Astrocyte (in vitro differentiated cells and primary cell): ENCODE measurements at regions not wholly inside any gene's neighbourhood (a gene's known extent, or its start where the extent isn't known, plus 50 kb on each side); places are given as distances from the start of the nearest gene placed in this dataset.

ENCODE experiments used
- DNase-seq: peaks from one replicate; pipeline ENCODE4 v3.0.0-alpha.2; 2010; ENCODE audit warnings: low read depth
- FAIRE-seq: peaks from 2 replicates; lab custom pipeline; 2011; peaks lifted over from hg19 to GRCh38; lab: Jason Lieb, UNC
- H2AFZ ChIP-seq: 2 replicates; pipeline ENCODE4 v1.6.0; 2012; ENCODE audit warnings: low read depth, low read length, inconsistent platforms
- H3K27ac ChIP-seq: 2 replicates; pipeline ENCODE4 v1.5.1; 2011; ENCODE audit warnings: low read depth, low read length, inconsistent platforms
- H3K27me3 ChIP-seq: 2 replicates; pipeline ENCODE4 v1.6.0; 2011; ENCODE audit warnings: low read length, inconsistent platforms; ENCODE audit not compliant: insufficient read depth
- H3K36me3 ChIP-seq: 2 replicates; pipeline ENCODE4 v1.5.1; 2011; ENCODE audit warnings: low read length, inconsistent platforms; ENCODE audit not compliant: insufficient read depth
- H3K4me1 ChIP-seq: 2 replicates; pipeline ENCODE4 v1.5.1; 2011; ENCODE audit warnings: low read length, inconsistent platforms; ENCODE audit not compliant: insufficient read depth
- H3K4me2 ChIP-seq: 2 replicates; pipeline ENCODE4 v1.6.0; 2012; ENCODE audit warnings: low read length, inconsistent platforms
- H3K4me3 ChIP-seq: 2 replicates; pipeline ENCODE4 v1.5.1; 2011; ENCODE audit warnings: low read depth, mild to moderate bottlenecking, low read length, inconsistent platforms; ENCODE audit not compliant: insufficient read depth
- H3K79me2 ChIP-seq: 2 replicates; pipeline ENCODE4 v1.6.0; 2012; ENCODE audit warnings: mild to moderate bottlenecking, low read length, inconsistent platforms; ENCODE audit not compliant: insufficient read depth
- H3K9ac ChIP-seq: 2 replicates; pipeline ENCODE4 v1.6.0; 2012; ENCODE audit warnings: mild to moderate bottlenecking, low read length, inconsistent platforms
- H3K9me3 ChIP-seq: 2 replicates; pipeline ENCODE4 v1.5.1; 2012; ENCODE audit warnings: low read depth, mild to moderate bottlenecking, low read length, inconsistent platforms; ENCODE audit not compliant: insufficient read depth
- H4K20me1 ChIP-seq: 2 replicates; pipeline ENCODE4 v1.6.0; 2012; ENCODE audit warnings: low read length, inconsistent platforms; ENCODE audit not compliant: insufficient read depth
- H3K27ac Mint-ChIP-seq: one replicate; pipeline ENCODE4 v1.8.0; 2021; ENCODE audit warnings: mild to moderate bottlenecking, mixed read lengths; ENCODE audit not compliant: unreplicated experiment
- H3K27me3 Mint-ChIP-seq: one replicate; pipeline ENCODE4 v1.8.0; 2021; ENCODE audit warnings: low read depth, mixed read lengths; ENCODE audit not compliant: unreplicated experiment
- H3K36me3 Mint-ChIP-seq: one replicate; pipeline ENCODE4 v1.8.0; 2021; ENCODE audit warnings: low read depth, mixed read lengths; ENCODE audit not compliant: unreplicated experiment
- H3K4me1 Mint-ChIP-seq: one replicate; pipeline ENCODE4 v1.8.0; 2021; ENCODE audit warnings: low read depth, mixed read lengths; ENCODE audit not compliant: unreplicated experiment
- H3K4me3 Mint-ChIP-seq: one replicate; pipeline ENCODE4 v1.8.0; 2021; ENCODE audit warnings: mild to moderate bottlenecking, moderate library complexity, mixed read lengths; ENCODE audit not compliant: unreplicated experiment
- H3K9me3 Mint-ChIP-seq: one replicate; pipeline ENCODE4 v1.8.0; 2021; ENCODE audit warnings: mild to moderate bottlenecking, mixed read lengths; ENCODE audit not compliant: unreplicated experiment
- EZH2 ChIP-seq: IDR thresholded peaks from 2 replicates; pipeline ENCODE4 v1.6.1; 2012; ENCODE audit warnings: mild to moderate bottlenecking, low read length, inconsistent platforms; ENCODE audit not compliant: insufficient read depth
- TF ChIP-seq, protein P1 (sequence below): IDR thresholded peaks from 2 replicates; pipeline ENCODE4 v1.5.1; 2011; ENCODE audit warnings: low read depth, mild to moderate bottlenecking, inconsistent platforms, low read length, moderate library complexity; ENCODE audit not compliant: insufficient read depth

DNA sequence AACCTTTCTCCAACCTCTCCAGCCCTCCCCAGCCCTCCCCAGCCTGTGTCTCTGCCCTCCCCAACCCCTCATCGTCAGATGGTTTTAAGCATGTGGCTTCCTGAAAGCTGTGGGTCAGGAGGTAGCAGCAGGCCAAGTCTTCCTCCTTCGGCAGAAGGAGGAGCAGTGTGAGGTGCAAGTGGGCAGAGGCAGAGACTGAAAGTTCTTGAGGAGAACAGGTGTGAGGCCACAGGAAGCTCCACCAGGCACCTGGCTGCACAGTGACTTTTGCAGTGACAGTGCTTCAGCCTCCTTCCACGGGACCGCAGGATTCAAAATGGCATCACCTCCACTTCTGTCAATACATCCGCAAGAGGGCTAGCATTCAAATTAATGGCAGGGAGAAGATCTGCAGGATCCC, 203.9 kb upstream of the LEF1 start:
- peaks cover 12% of the 10 kb centered on the region for H3K4me1 Mint-ChIP-seq
- H3K27me3 ChIP-seq, result peaks cover 32% of the 10 kb centered on the region

DNA sequence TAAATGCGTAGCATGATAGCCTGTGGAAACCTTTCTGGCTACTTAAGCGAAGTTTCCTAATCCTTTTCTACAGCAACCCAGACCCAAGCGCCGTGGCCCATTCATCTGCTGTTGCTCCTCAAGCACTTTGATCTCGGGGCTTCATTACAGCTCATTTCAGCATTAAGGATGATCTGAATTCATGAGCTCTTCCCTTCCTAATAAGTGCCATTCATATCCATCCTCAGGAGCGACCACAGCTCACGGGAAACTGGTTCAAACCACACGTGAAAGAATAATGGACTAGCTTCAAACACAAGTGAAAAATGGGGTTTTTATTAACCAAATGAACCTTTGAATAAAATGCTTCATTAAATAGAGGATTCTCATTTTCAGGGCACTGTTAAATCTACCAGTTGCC, 202.6 kb upstream of the LEF1 start:
- H3K4me3 Mint-ChIP-seq, result no peak overlapping the region
- H3K27me3 ChIP-seq, result peaks cover 32% of the 10 kb centered on the region

More for the DNA sequence above, 203.9 kb upstream of the LEF1 start:
- Mint-ChIP-seq H3K4me3 (no peak overlapping the region), H3K9me3 (peaks cover 8% of the 10 kb centered on the region), H3K27ac (no peak overlapping the region), H3K36me3 (no peaks in the 10 kb centered on the region), H3K27me3 (peaks cover 9% of the 10 kb centered on the region)
- no peaks in the 10 kb centered on the region for H4K20me1 ChIP-seq
- H3K9ac ChIP-seq, result no peak overlapping the region
- H3K4me1 ChIP-seq, result no peaks in the 10 kb centered on the region
- no peak overlapping the region for H3K27ac ChIP-seq
- no peak overlapping the region for H3K4me3 ChIP-seq
- no peak for FAIRE-seq
- H3K9me3 ChIP-seq, result no peaks in the 10 kb centered on the region
- DNase-seq, result no peak
- no peaks in the 10 kb centered on the region for H3K79me2 ChIP-seq
- no peak overlapping the region for H3K4me2 ChIP-seq
- H3K36me3 ChIP-seq, result no peaks in the 10 kb centered on the region
- no peak overlapping the region for H2AFZ ChIP-seq
- TF ChIP-seq EZH2, result no peak
- TF ChIP-seq, protein P1, sequence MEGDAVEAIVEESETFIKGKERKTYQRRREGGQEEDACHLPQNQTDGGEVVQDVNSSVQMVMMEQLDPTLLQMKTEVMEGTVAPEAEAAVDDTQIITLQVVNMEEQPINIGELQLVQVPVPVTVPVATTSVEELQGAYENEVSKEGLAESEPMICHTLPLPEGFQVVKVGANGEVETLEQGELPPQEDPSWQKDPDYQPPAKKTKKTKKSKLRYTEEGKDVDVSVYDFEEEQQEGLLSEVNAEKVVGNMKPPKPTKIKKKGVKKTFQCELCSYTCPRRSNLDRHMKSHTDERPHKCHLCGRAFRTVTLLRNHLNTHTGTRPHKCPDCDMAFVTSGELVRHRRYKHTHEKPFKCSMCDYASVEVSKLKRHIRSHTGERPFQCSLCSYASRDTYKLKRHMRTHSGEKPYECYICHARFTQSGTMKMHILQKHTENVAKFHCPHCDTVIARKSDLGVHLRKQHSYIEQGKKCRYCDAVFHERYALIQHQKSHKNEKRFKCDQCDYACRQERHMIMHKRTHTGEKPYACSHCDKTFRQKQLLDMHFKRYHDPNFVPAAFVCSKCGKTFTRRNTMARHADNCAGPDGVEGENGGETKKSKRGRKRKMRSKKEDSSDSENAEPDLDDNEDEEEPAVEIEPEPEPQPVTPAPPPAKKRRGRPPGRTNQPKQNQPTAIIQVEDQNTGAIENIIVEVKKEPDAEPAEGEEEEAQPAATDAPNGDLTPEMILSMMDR, result no peak

More for the DNA sequence above, 202.6 kb upstream of the LEF1 start:
- Histone ChIP-seq H3K4me2 (no peak overlapping the region), H3K9me3 (no peaks in the 10 kb centered on the region), H2AFZ (no peak overlapping the region), H3K27ac (no peak overlapping the region), H3K79me2 (no peaks in the 10 kb centered on the region), H3K4me1 (no peaks in the 10 kb centered on the region), H4K20me1 (no peaks in the 10 kb centered on the region), H3K9ac (no peak overlapping the region), H3K36me3 (no peaks in the 10 kb centered on the region), H3K4me3 (no peak overlapping the region)
- Mint-ChIP-seq H3K9me3 (peaks cover 8% of the 10 kb centered on the region), H3K27ac (no peak overlapping the region), H3K27me3 (peaks cover 9% of the 10 kb centered on the region), H3K36me3 (no peaks in the 10 kb centered on the region), H3K4me1 (peaks cover 9% of the 10 kb centered on the region)
- TF ChIP-seq, protein P1, result no peak
- no peak for TF ChIP-seq EZH2
- FAIRE-seq, result no peak
- DNase-seq, result no peak
